DOHH2 (cell line): ENCODE measurements at regions not wholly inside any gene's neighbourhood (a gene's known extent, or its start where the extent isn't known, plus 50 kb on each side); places are given as distances from the start of the nearest gene placed in this dataset.

Experiments used
- EZH2phosphoT487 ChIP-seq: fragments of 200-600 bp; sonication (generic); IDR thresholded peaks from 2 replicates; pipeline ENCODE4 v1.6.1; 2017; ENCODE audit warnings: borderline replicate concordance, mild to moderate bottlenecking, antibody characterized with exemption, low read length, moderate library complexity, mixed read lengths
- TF ChIP-seq, protein P1 (sequence below): fragments of 200-600 bp; sonication (generic); IDR thresholded peaks from one replicate; pipeline ENCODE4 v1.5.1; 2014; ENCODE audit warnings: antibody characterized with exemption, mild to moderate bottlenecking, low read depth, low read length; ENCODE audit not compliant: poor library complexity, severe bottlenecking

DNA sequence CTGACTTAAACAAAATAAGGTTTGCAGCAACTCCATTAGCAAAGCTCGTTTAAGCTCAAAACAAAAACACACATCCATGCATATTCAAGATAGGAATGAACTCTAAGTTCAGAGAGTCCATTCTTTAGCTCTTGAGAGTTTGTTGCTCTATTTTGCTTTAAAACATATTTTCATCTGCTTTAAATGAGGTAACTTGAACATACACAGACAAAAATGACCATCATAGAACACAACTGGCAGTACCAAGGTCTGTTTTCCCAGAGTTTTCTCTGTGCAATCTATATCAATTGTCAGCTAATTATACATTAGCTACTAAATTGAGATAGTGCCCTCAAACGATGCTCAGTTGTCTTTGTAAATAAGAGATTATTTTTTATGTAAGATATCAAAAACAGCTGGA is 423.2 kb upstream of the ANO3 start:
- TF ChIP-seq, protein P1, sequence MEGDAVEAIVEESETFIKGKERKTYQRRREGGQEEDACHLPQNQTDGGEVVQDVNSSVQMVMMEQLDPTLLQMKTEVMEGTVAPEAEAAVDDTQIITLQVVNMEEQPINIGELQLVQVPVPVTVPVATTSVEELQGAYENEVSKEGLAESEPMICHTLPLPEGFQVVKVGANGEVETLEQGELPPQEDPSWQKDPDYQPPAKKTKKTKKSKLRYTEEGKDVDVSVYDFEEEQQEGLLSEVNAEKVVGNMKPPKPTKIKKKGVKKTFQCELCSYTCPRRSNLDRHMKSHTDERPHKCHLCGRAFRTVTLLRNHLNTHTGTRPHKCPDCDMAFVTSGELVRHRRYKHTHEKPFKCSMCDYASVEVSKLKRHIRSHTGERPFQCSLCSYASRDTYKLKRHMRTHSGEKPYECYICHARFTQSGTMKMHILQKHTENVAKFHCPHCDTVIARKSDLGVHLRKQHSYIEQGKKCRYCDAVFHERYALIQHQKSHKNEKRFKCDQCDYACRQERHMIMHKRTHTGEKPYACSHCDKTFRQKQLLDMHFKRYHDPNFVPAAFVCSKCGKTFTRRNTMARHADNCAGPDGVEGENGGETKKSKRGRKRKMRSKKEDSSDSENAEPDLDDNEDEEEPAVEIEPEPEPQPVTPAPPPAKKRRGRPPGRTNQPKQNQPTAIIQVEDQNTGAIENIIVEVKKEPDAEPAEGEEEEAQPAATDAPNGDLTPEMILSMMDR = no peak
- TF ChIP-seq EZH2phosphoT487 = no peak
